ENCODE measurements at regions not wholly inside any gene's neighbourhood (a gene's known extent, or its start where the extent isn't known, plus 50 kb on each side); places are given as distances from the start of the nearest gene placed in this dataset.

DNA sequence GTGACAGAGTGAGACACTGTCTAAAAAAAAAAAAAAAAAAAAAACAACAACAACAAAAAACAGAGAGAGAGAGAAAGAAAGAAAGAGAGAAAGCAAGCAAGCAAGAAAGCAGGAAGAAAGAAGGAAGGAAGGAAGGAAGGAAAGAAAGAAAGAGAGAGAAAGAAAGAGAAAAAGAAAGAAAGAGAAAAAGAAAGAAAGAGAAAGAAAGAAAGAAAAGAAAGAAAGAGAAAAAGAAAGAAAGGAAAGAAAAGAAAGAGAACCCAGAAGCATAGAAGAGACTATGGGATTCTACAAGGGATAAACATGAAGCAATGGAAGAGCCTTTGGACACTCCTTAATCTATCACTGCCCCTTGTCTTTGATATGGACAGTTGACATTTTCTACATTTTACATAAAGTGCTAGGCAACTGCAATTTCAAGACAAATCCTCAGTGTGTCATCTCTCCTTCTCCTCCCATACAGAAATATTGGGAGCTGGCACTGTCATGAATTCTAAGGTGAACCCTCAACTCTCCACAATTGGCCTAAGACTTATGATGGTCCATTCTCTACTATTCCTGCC is 151.9 kb upstream of the CPM start:
- Histone ChIP-seq H4K20me1 (ENCODE audit: insufficient read depth, low read length) (no peaks in the 10 kb centered on the region), H3K9ac (ENCODE audit: low read length) (no peak overlapping the region), H3K9me3 (ENCODE audit: insufficient read depth, low read depth, low read length) (no peaks in the 10 kb centered on the region), H2AFZ (ENCODE audit: low read depth, low read length) (no peak overlapping the region), H3K4me2 (ENCODE audit: low read length) (no peak overlapping the region), H3K4me1 (ENCODE audit: insufficient read depth, low read length) (no peaks in the 10 kb centered on the region), H3K79me2 (ENCODE audit: insufficient read depth, low read length) (no peaks in the 10 kb centered on the region), H3K36me3 (ENCODE audit: insufficient read depth, low read length) (no peaks in the 10 kb centered on the region), H3K27ac (ENCODE audit: low read depth, low read length) (no peak overlapping the region), H3K4me3 (ENCODE audit: insufficient read depth, low read depth, low read length) (no peak overlapping the region), H3K27me3 (ENCODE audit: insufficient read depth, low read length) (no peaks in the 10 kb centered on the region)
- Mint-ChIP-seq H3K27ac (ENCODE audit: unreplicated experiment) (no peak overlapping the region), H3K27me3 (ENCODE audit: low read depth, unreplicated experiment) (peaks cover 2% of the 10 kb centered on the region), H3K9me3 (ENCODE audit: unreplicated experiment) (peaks cover 4% of the 10 kb centered on the region), H3K4me3 (ENCODE audit: unreplicated experiment) (no peak overlapping the region), H3K36me3 (ENCODE audit: low read depth, unreplicated experiment) (no peaks in the 10 kb centered on the region), H3K4me1 (ENCODE audit: low read depth, unreplicated experiment) (no peaks in the 10 kb centered on the region)
- no peak for FAIRE-seq
- TF ChIP-seq EZH2 (IDR thresholded peaks at IDR 0.05; ENCODE audit: insufficient read depth, low read length) (no peak), CTCF (IDR thresholded peaks at IDR 0.05; ENCODE audit: insufficient read depth, low read depth, low read length) (no peak)
- no peak for DNase-seq (ENCODE audit: low read depth)

- Histone ChIP-seq H3K27me3 (ENCODE audit: insufficient read depth, low read length) (no peaks in the 10 kb centered on the region), H3K4me2 (ENCODE audit: low read length) (no peak overlapping the region), H3K79me2 (ENCODE audit: insufficient read depth, low read length) (no peaks in the 10 kb centered on the region), H3K36me3 (ENCODE audit: insufficient read depth, low read length) (no peaks in the 10 kb centered on the region), H4K20me1 (ENCODE audit: insufficient read depth, low read length) (no peaks in the 10 kb centered on the region), H2AFZ (ENCODE audit: low read depth, low read length) (no peak overlapping the region), H3K9ac (ENCODE audit: low read length) (no peak overlapping the region), H3K9me3 (ENCODE audit: insufficient read depth, low read depth, low read length) (no peaks in the 10 kb centered on the region), H3K4me3 (ENCODE audit: insufficient read depth, low read depth, low read length) (no peak overlapping the region), H3K27ac (ENCODE audit: low read depth, low read length) (no peak overlapping the region), H3K4me1 (ENCODE audit: insufficient read depth, low read length) (no peaks in the 10 kb centered on the region)
- H3K27ac Mint-ChIP-seq (ENCODE audit: unreplicated experiment), result no peak overlapping the region
- H3K4me1 Mint-ChIP-seq (ENCODE audit: low read depth, unreplicated experiment), result no peaks in the 10 kb centered on the region
- H3K4me3 Mint-ChIP-seq (ENCODE audit: unreplicated experiment), result no peak overlapping the region
- DNase-seq (ENCODE audit: low read depth), result no peak
- peaks cover 3% of the 10 kb centered on the region for H3K9me3 Mint-ChIP-seq (ENCODE audit: unreplicated experiment)
- TF ChIP-seq CTCF (IDR thresholded peaks at IDR 0.05; ENCODE audit: insufficient read depth, low read depth, low read length) (no peak), EZH2 (IDR thresholded peaks at IDR 0.05; ENCODE audit: insufficient read depth, low read length) (no peak)
- peaks cover 6% of the 10 kb centered on the region for H3K27me3 Mint-ChIP-seq (ENCODE audit: low read depth, unreplicated experiment)
- H3K36me3 Mint-ChIP-seq (ENCODE audit: low read depth, unreplicated experiment), result no peaks in the 10 kb centered on the region
- FAIRE-seq, result no peak
Measured at GRCh38 chr12:69085852-69086251, 152.9 kb upstream of the CPM start.

- H4K20me1 ChIP-seq (ENCODE audit: insufficient read depth, low read length), result no peaks in the 10 kb centered on the region
- no peaks in the 10 kb centered on the region for H3K79me2 ChIP-seq (ENCODE audit: insufficient read depth, low read length)
- Mint-ChIP-seq H3K4me1 (ENCODE audit: low read depth, unreplicated experiment) (peaks cover 3% of the 10 kb centered on the region), H3K36me3 (ENCODE audit: low read depth, unreplicated experiment) (no peaks in the 10 kb centered on the region), H3K27ac (ENCODE audit: unreplicated experiment) (no peak overlapping the region), H3K4me3 (ENCODE audit: unreplicated experiment) (no peak overlapping the region), H3K9me3 (ENCODE audit: unreplicated experiment) (no peaks in the 10 kb centered on the region), H3K27me3 (ENCODE audit: low read depth, unreplicated experiment) (peaks cover 8% of the 10 kb centered on the region)
- no peak overlapping the region for H3K4me3 ChIP-seq (ENCODE audit: insufficient read depth, low read depth, low read length)
- no peaks in the 10 kb centered on the region for H3K27me3 ChIP-seq (ENCODE audit: insufficient read depth, low read length)
- H3K9me3 ChIP-seq (ENCODE audit: insufficient read depth, low read depth, low read length), result no peaks in the 10 kb centered on the region
- DNase-seq (ENCODE audit: low read depth) (no peak), FAIRE-seq (no peak)
- TF ChIP-seq CTCF (IDR thresholded peaks at IDR 0.05; ENCODE audit: insufficient read depth, low read depth, low read length), result no peak
- TF ChIP-seq EZH2 (IDR thresholded peaks at IDR 0.05; ENCODE audit: insufficient read depth, low read length), result no peak
- no peak overlapping the region for H3K9ac ChIP-seq (ENCODE audit: low read length)
- no peaks in the 10 kb centered on the region for H3K36me3 ChIP-seq (ENCODE audit: insufficient read depth, low read length)
- no peaks in the 10 kb centered on the region for H3K4me1 ChIP-seq (ENCODE audit: insufficient read depth, low read length)
- no peak overlapping the region for H2AFZ ChIP-seq (ENCODE audit: low read depth, low read length)
- H3K27ac ChIP-seq (ENCODE audit: low read depth, low read length), result no peak overlapping the region
- H3K4me2 ChIP-seq (ENCODE audit: low read length), result no peak overlapping the region
Measured at GRCh38 chr12:69087986-69088385, 151.4 kb upstream of the CPSF6 start.
